ENCODE measurements at regions not wholly inside any gene's neighbourhood (a gene's known extent, or its start where the extent isn't known, plus 50 kb on each side); places are given as distances from the start of the nearest gene placed in this dataset.

- Histone ChIP-seq H3K4me1 (ENCODE audit: control insufficient read depth, extremely low read depth, insufficient read depth, low read length) (no peaks in the 10 kb centered on the region), H3K4me2 (ENCODE audit: insufficient read depth, low read length) (no peak overlapping the region), H3K36me3 (ENCODE audit: control insufficient read depth in 2 of 2, extremely low read depth in 1 of 2, insufficient read depth in 2 of 2, low read length in 2 of 2) (no peaks in the 10 kb centered on the region), H3K79me2 (ENCODE audit: control insufficient read depth, insufficient read depth, low read length) (no peaks in the 10 kb centered on the region), H3K9me1 (replicated peaks; ENCODE audit: control insufficient read depth, extremely low read depth, insufficient read depth, low read length) (no peaks in the 10 kb centered on the region), H3K9me3 (replicated peaks; ENCODE audit: control insufficient read depth, insufficient read depth, low read length) (peaks cover 1% of the 10 kb centered on the region), H3K9ac (replicated peaks; ENCODE audit: extremely low read depth, insufficient read depth, low read length) (no peak overlapping the region), H3K27me3 (ENCODE audit: control insufficient read depth in 2 of 2, insufficient read depth in 2 of 2, low read length in 2 of 2) (no peaks in the 10 kb centered on the region), H3K27ac (ENCODE audit: insufficient read depth, low read depth, low read length) (no peak overlapping the region), H3K4me3 (replicated peaks in 1 of 3; ENCODE audit: insufficient read depth in 1 of 3, low read depth in 1 of 3, low read length in 3 of 3) (no peak overlapping the region), H4K20me1 (replicated peaks; ENCODE audit: control insufficient read depth, extremely low read depth, insufficient read depth, low read length) (no peaks in the 10 kb centered on the region), H2AFZ (ENCODE audit: low read depth, low read length) (no peak overlapping the region)
- intact Hi-C loops (cut with micrococcal nuclease) = no loop called here
- ChIA-PET POLR2A (no interaction called here), CTCF (no interaction called here)
- DNase-seq (ENCODE audit: low read depth, low spot score) (no peak), FAIRE-seq (no peak)
- dilution Hi-C loops (cut with MboI; ENCODE audit: extremely low pct_ligation_motif_present, low sequenced_read_pairs) = no loop called here
- TF ChIP-seq FOS (IDR thresholded peaks at IDR 0.05; ENCODE audit: borderline replicate concordance, insufficient read depth, low read length) (no peak), MYC (IDR thresholded peaks at IDR 0.05; ENCODE audit: low read depth, low read length) (no peak), POLR2A (IDR thresholded peaks at IDR 0.05; ENCODE audit: low read depth, low read length) (no peak), POLR2AphosphoS5 (IDR thresholded peaks at IDR 0.05; ENCODE audit: insufficient read depth, low read depth, low read length) (no peak), EZH2 (IDR thresholded peaks at IDR 0.05; ENCODE audit: borderline replicate concordance, low read depth, low read length, severe bottlenecking) (no peak), CTCF (IDR thresholded peaks at IDR 0.05; ENCODE audit: extremely low read depth in 1 of 2, insufficient read depth in 1 of 2, low read depth in 1 of 2, low read length in 2 of 2) (no peak), GATA2 (IDR thresholded peaks at IDR 0.05; ENCODE audit: insufficient read depth, insufficient read length, low read depth, low read length) (no peak), MAX (IDR thresholded peaks at IDR 0.05; ENCODE audit: insufficient read depth, insufficient read length) (no peak)
- no TSS peak for BruUV-seq (replicated peaks)
Observed at GRCh38 chr19:28913626-28914025, 299.3 kb downstream of the UQCRFS1 start.

Measured in endothelial cell of umbilical vein (primary cell).